ENCODE measurements at regions not wholly inside any gene's neighbourhood (a gene's known extent, or its start where the extent isn't known, plus 50 kb on each side); places are given as distances from the start of the nearest gene placed in this dataset.

GRCh38 chr20:22908437-22908836 is 126.7 kb upstream of the SSTR4 start:
- no peaks in the 10 kb centered on the region for H3K79me2 ChIP-seq (ENCODE audit: insufficient read depth, low read length)
- H3K23ac ChIP-seq (ENCODE audit: insufficient read length, low read depth, low read length), result no peak overlapping the region
- H3K27me3 Mint-ChIP-seq (ENCODE audit: low read depth), result no peaks in the 10 kb centered on the region
- no peak overlapping the region for H4K8ac ChIP-seq (replicated peaks; ENCODE audit: insufficient read length, low read depth, low read length)
- H3K56ac ChIP-seq (ENCODE audit: insufficient read length, low read depth, low read length), result no peak overlapping the region
- H3K9ac ChIP-seq (ENCODE audit: extremely low read depth, insufficient read length, low read length), result no peak overlapping the region
- no peaks in the 10 kb centered on the region for H3K36me3 Mint-ChIP-seq (ENCODE audit: insufficient read depth in 1 of 3, low read depth in 3 of 3)
- TF ChIP-seq, protein P1, sequence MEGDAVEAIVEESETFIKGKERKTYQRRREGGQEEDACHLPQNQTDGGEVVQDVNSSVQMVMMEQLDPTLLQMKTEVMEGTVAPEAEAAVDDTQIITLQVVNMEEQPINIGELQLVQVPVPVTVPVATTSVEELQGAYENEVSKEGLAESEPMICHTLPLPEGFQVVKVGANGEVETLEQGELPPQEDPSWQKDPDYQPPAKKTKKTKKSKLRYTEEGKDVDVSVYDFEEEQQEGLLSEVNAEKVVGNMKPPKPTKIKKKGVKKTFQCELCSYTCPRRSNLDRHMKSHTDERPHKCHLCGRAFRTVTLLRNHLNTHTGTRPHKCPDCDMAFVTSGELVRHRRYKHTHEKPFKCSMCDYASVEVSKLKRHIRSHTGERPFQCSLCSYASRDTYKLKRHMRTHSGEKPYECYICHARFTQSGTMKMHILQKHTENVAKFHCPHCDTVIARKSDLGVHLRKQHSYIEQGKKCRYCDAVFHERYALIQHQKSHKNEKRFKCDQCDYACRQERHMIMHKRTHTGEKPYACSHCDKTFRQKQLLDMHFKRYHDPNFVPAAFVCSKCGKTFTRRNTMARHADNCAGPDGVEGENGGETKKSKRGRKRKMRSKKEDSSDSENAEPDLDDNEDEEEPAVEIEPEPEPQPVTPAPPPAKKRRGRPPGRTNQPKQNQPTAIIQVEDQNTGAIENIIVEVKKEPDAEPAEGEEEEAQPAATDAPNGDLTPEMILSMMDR (conservative IDR thresholded peaks at IDR 0.05), result peak; percentile 41; the same call in 2 of the 3 replicates
- no peak overlapping the region for H4K5ac ChIP-seq (ENCODE audit: insufficient read length, low read depth, low read length)
- no peaks in the 10 kb centered on the region for H3K9me3 ChIP-seq (ENCODE audit: control insufficient read depth, low read depth, low read length)
- H2AK5ac ChIP-seq (ENCODE audit: insufficient read length, low read length), result no peak overlapping the region
- H3K79me1 ChIP-seq (ENCODE audit: insufficient read depth, low read depth, low read length, poor library complexity, severe bottlenecking), result no peaks in the 10 kb centered on the region
- no peak overlapping the region for H3T11ph ChIP-seq (ENCODE audit: low read length)
- no peaks in the 10 kb centered on the region for H3K27me3 ChIP-seq (ENCODE audit: insufficient read depth, low read length)
- no peak overlapping the region for H3K18ac ChIP-seq (ENCODE audit: insufficient read length, low read depth, low read length)
- no peak overlapping the region for H3K14ac ChIP-seq (ENCODE audit: insufficient read depth, low read length)
- peaks cover 3 to 5% of the 10 kb centered on the region in 2 experiments; a peak in 2 of 4 replicates for H3K4me1 Mint-ChIP-seq
- no peak overlapping the region for H4K91ac ChIP-seq (ENCODE audit: insufficient read length, low read depth, low read length)
- no peak overlapping the region for H2BK20ac ChIP-seq (ENCODE audit: low read depth, low read length, poor library complexity, severe bottlenecking)
- H3K4ac ChIP-seq (ENCODE audit: low read depth, low read length), result no peak overlapping the region
- H3K23me2 ChIP-seq (ENCODE audit: insufficient read length, low read depth, low read length, poor library complexity, severe bottlenecking), result no peaks in the 10 kb centered on the region
- H2AFZ ChIP-seq (ENCODE audit: low read length), result no peak overlapping the region
- no peaks in the 10 kb centered on the region for H4K20me1 ChIP-seq (ENCODE audit: control insufficient read depth, insufficient read depth, insufficient read length)
- no peak overlapping the region for H2BK12ac ChIP-seq (ENCODE audit: insufficient read length, low read depth, low read length)
- H3K4me1 ChIP-seq (ENCODE audit: insufficient read depth, low read length), result no peaks in the 10 kb centered on the region
- no peak overlapping the region for H3K4me2 ChIP-seq (ENCODE audit: insufficient read depth, insufficient read length, low read length)
- no peak overlapping the region for H3K4me3 Mint-ChIP-seq
- H3K27ac ChIP-seq (ENCODE audit: insufficient read length, low read depth, low read length), result no peak overlapping the region
- peaks cover 8 to 9% of the 10 kb centered on the region in 2 experiments; a peak in 4 of 5 replicates for H3K9me3 Mint-ChIP-seq
- H2BK120ac ChIP-seq (ENCODE audit: low read depth, low read length, poor library complexity, severe bottlenecking), result no peak overlapping the region
- DNase-seq, result peak; percentile 60
- H2BK5ac ChIP-seq (ENCODE audit: insufficient read length, low read length), result no peak overlapping the region
- no peak overlapping the region for H2BK15ac ChIP-seq (ENCODE audit: low read depth, low read length)
- WGBS (ENCODE audit: extremely low coverage, insufficient read length, low lambda C conversion rate), result no CpG with 5 or more reads among the region's 3 CpGs
- no peak overlapping the region for H3K27ac Mint-ChIP-seq
